ENCODE measurements at regions not wholly inside any gene's neighbourhood (a gene's known extent, or its start where the extent isn't known, plus 50 kb on each side); places are given as distances from the start of the nearest gene placed in this dataset.

- H4K20me1 ChIP-seq (ENCODE audit: control insufficient read depth, extremely low read depth, insufficient read depth, low read length), result no peaks in the 10 kb centered on the region
- H3K4me1 ChIP-seq (ENCODE audit: control insufficient read depth, extremely low read depth, insufficient read depth, low read length), result no peaks in the 10 kb centered on the region
- H3K36me3 ChIP-seq (ENCODE audit: control insufficient read depth in 2 of 2, extremely low read depth in 1 of 2, insufficient read depth in 2 of 2, low read length in 2 of 2), result no peaks in the 10 kb centered on the region
- no peak overlapping the region for H3K27ac ChIP-seq (ENCODE audit: control insufficient read depth, insufficient read depth, low read length)
- peaks cover 2% of the 10 kb centered on the region for H3K9me3 ChIP-seq (ENCODE audit: control insufficient read depth, low read depth, low read length)
- FAIRE-seq, result no peak
- no peak overlapping the region for H3K4me2 ChIP-seq (ENCODE audit: control insufficient read depth, extremely low read depth, insufficient read depth, low read depth, low read length)
- H3K4me3 ChIP-seq (ENCODE audit: control insufficient read depth in 2 of 3, extremely low read depth in 1 of 3, insufficient read depth in 2 of 3, low read depth in 1 of 3, low read length in 3 of 3), result no peak overlapping the region
- H3K79me2 ChIP-seq (ENCODE audit: control insufficient read depth, insufficient read depth, low read length), result no peaks in the 10 kb centered on the region
- no peaks in the 10 kb centered on the region for H3K9me1 ChIP-seq (ENCODE audit: control insufficient read depth, extremely low read depth, insufficient read depth, low read length)
- no peak for DNase-seq (ENCODE audit: low read depth, low spot score)
- dilution Hi-C loops (cut with MboI; ENCODE audit: extremely low pct_ligation_motif_present, low sequenced_read_pairs), result no loop called here
- no peak for TF ChIP-seq CTCF (optimal IDR thresholded peaks at IDR 0.05 in 1 of 3, IDR thresholded peaks at IDR 0.05 in 1 of 3, conservative IDR thresholded peaks at IDR 0.05 in 1 of 3; ENCODE audit: extremely low read depth in 1 of 3, insufficient read depth in 2 of 3, low read length in 3 of 3)
- TF ChIP-seq EZH2 (IDR thresholded peaks at IDR 0.05; ENCODE audit: low read length), result no peak
- H3K27me3 ChIP-seq (ENCODE audit: control insufficient read depth, extremely low read depth, insufficient read depth, low read length), result no peaks in the 10 kb centered on the region
- H2AFZ ChIP-seq (ENCODE audit: control insufficient read depth, low read length), result no peak overlapping the region
- no peak overlapping the region for H3K9ac ChIP-seq (ENCODE audit: control insufficient read depth, extremely low read depth, insufficient read depth, low read length)
These were observed 344.6 kb upstream of the SPOCK3 start for GRCh38 chr4:167578906-167579305.

DNA sequence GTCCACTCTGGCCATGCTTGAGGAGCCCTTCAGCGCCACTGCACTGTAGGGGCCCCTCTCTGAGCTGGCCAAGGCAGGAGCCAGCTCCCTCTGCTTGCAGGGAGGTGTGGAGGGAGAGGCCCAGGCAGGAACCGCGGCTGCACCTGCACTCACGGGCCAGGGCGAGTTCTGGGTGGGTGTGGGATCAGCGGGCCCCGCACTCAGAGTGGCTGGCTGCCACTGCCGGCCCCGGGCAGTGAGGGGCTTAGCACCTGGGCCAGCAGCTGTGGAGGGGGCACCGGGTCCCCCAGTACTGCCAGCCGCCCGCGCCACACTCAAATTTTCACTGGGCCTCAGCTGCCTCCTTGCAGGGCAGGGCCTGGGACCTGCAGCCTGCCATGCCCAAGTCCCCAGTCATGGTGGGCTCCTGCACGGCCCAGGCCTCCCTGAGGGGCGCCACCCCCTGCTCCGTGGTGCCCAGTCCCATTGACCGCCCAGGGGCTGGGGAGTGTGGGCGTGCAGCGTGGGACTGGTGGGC is 347.2 kb upstream of the SPOCK3 start:
- H3K27ac ChIP-seq (ENCODE audit: control insufficient read depth, insufficient read depth, low read length), result no peak overlapping the region
- H3K4me2 ChIP-seq (ENCODE audit: control insufficient read depth, extremely low read depth, insufficient read depth, low read depth, low read length), result no peak overlapping the region
- H3K9ac ChIP-seq (ENCODE audit: control insufficient read depth, extremely low read depth, insufficient read depth, low read length), result no peak overlapping the region
- no peaks in the 10 kb centered on the region for H3K27me3 ChIP-seq (ENCODE audit: control insufficient read depth, extremely low read depth, insufficient read depth, low read length)
- no peak overlapping the region for H3K4me3 ChIP-seq (ENCODE audit: control insufficient read depth in 2 of 3, extremely low read depth in 1 of 3, insufficient read depth in 2 of 3, low read depth in 1 of 3, low read length in 3 of 3)
- H4K20me1 ChIP-seq (ENCODE audit: control insufficient read depth, extremely low read depth, insufficient read depth, low read length), result no peaks in the 10 kb centered on the region
- dilution Hi-C loops (cut with MboI; ENCODE audit: extremely low pct_ligation_motif_present, low sequenced_read_pairs), result no loop called here
- H3K36me3 ChIP-seq (ENCODE audit: control insufficient read depth in 2 of 2, extremely low read depth in 1 of 2, insufficient read depth in 2 of 2, low read length in 2 of 2), result no peaks in the 10 kb centered on the region
- no peak overlapping the region for H2AFZ ChIP-seq (ENCODE audit: control insufficient read depth, low read length)
- no peaks in the 10 kb centered on the region for H3K4me1 ChIP-seq (ENCODE audit: control insufficient read depth, extremely low read depth, insufficient read depth, low read length)
- FAIRE-seq (no peak), DNase-seq (ENCODE audit: low read depth, low spot score) (no peak)
- no peaks in the 10 kb centered on the region for H3K9me1 ChIP-seq (ENCODE audit: control insufficient read depth, extremely low read depth, insufficient read depth, low read length)
- TF ChIP-seq EZH2 (IDR thresholded peaks at IDR 0.05; ENCODE audit: low read length), result no peak
- no peak for TF ChIP-seq CTCF (optimal IDR thresholded peaks at IDR 0.05 in 1 of 3, IDR thresholded peaks at IDR 0.05 in 1 of 3, conservative IDR thresholded peaks at IDR 0.05 in 1 of 3; ENCODE audit: extremely low read depth in 1 of 3, insufficient read depth in 2 of 3, low read length in 3 of 3)
- peaks cover 2% of the 10 kb centered on the region for H3K9me3 ChIP-seq (ENCODE audit: control insufficient read depth, low read depth, low read length)
- no peaks in the 10 kb centered on the region for H3K79me2 ChIP-seq (ENCODE audit: control insufficient read depth, insufficient read depth, low read length)

Data from keratinocyte (primary cell).